Superior temporal gyrus (tissue), 1 donor: ENCODE measurements at regions not wholly inside any gene's neighbourhood (a gene's known extent, or its start where the extent isn't known, plus 50 kb on each side); places are given as distances from the start of the nearest gene placed in this dataset.

Source experiments
- DNase-seq: peaks from one replicate; pipeline ENCODE4 v3.0.0-alpha.2; 2016; ENCODE audit errors: extremely low spot score

- DNase-seq = no peak
Measured at GRCh38 chr18:14905350-14905749, 157.4 kb downstream of the ANKRD30B start.

- DNase-seq = no peak
Measured at GRCh38 chr18:14905979-14906378, 158.0 kb downstream of the ANKRD30B start.

GRCh38 chr18:14907420-14907819 is 159.4 kb downstream of the ANKRD30B start:
- no peak for DNase-seq

- DNase-seq = no peak
Measured at GRCh38 chr18:14908541-14908940, 160.6 kb downstream of the ANKRD30B start.

GRCh38 chr18:14912967-14913366 is 165.0 kb downstream of the ANKRD30B start:
- no peak for DNase-seq

- DNase-seq = no peak
Measured at GRCh38 chr18:14914121-14914520, 166.1 kb downstream of the ANKRD30B start.

GRCh38 chr18:14914771-14915170 is 166.8 kb downstream of the ANKRD30B start:
- no peak for DNase-seq

- no peak for DNase-seq
Measured at GRCh38 chr18:14916181-14916580, 168.2 kb downstream of the ANKRD30B start.

GRCh38 chr18:14916851-14917250 is 168.9 kb downstream of the ANKRD30B start:
- DNase-seq = no peak

GRCh38 chr18:14917311-14917710 is 169.3 kb downstream of the ANKRD30B start:
- DNase-seq = no peak

- DNase-seq = no peak
Measured at GRCh38 chr18:14919666-14920065, 171.7 kb downstream of the ANKRD30B start.

GRCh38 chr18:14921031-14921430 is 173.1 kb downstream of the ANKRD30B start:
- DNase-seq = no peak

- DNase-seq = no peak
Measured at GRCh38 chr18:14921547-14921946, 173.6 kb downstream of the ANKRD30B start.

- DNase-seq = no peak
Measured at GRCh38 chr18:14922031-14922430, 174.1 kb downstream of the ANKRD30B start.

- DNase-seq = no peak
Measured at GRCh38 chr18:14922965-14923565, 175.1 kb downstream of the ANKRD30B start.

GRCh38 chr18:14924226-14924625 is 176.3 kb downstream of the ANKRD30B start:
- no peak for DNase-seq

- no peak for DNase-seq
Measured at GRCh38 chr18:14925281-14925709, 177.3 kb downstream of the ANKRD30B start.

GRCh38 chr18:14927701-14928100 is 179.7 kb downstream of the ANKRD30B start:
- DNase-seq = no peak

- DNase-seq = no peak
Measured at GRCh38 chr18:14928396-14928795, 180.4 kb downstream of the ANKRD30B start.

- no peak for DNase-seq
Measured at GRCh38 chr18:14930076-14930475, 182.1 kb downstream of the ANKRD30B start.

GRCh38 chr18:14930576-14930975 is 182.6 kb downstream of the ANKRD30B start:
- no peak for DNase-seq

GRCh38 chr18:14933049-14933851 is 185.3 kb downstream of the ANKRD30B start:
- no peak for DNase-seq

GRCh38 chr18:14933964-14934363 is 186.0 kb downstream of the ANKRD30B start:
- no peak for DNase-seq
